Dedifferentiated amniotic fluid mesenchymal stem cell (primary cell): ENCODE measurements at regions not wholly inside any gene's neighbourhood (a gene's known extent, or its start where the extent isn't known, plus 50 kb on each side); places are given as distances from the start of the nearest gene placed in this dataset.
"Not testable (repeated sequence)": the region's sequence is repeated elsewhere in the genome, so short reads cannot be mapped to it uniquely, and the experiment has no call there.

ENCODE experiments used
- DNase-seq: peaks from one replicate; pipeline ENCODE4 v3.0.0-alpha.2; 2016; ENCODE audit errors: extremely low spot score

GRCh38 chr13:95388420-95389079 is 87.3 kb upstream of the ABCC4 start:
- no peak for DNase-seq

DNA sequence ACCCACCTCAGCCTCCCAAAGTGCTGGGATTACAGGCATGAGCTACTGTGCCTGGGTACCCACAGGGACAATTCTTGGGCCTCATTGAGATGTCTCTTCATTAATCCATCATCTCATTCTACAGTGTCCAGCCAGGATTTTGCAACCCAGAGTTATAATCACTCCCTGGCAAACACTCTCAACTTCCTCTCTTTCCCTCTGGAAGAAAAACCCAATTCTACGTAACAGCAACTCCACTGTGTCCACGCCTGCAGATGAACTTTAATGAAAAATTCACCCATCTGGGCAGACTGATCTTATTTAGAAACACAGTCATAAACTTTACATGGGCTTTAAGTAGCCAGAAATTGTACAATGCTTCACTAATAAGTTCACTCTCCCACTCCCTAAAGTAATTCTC is 90.1 kb upstream of the ABCC4 start:
- DNase-seq = no peak

DNA sequence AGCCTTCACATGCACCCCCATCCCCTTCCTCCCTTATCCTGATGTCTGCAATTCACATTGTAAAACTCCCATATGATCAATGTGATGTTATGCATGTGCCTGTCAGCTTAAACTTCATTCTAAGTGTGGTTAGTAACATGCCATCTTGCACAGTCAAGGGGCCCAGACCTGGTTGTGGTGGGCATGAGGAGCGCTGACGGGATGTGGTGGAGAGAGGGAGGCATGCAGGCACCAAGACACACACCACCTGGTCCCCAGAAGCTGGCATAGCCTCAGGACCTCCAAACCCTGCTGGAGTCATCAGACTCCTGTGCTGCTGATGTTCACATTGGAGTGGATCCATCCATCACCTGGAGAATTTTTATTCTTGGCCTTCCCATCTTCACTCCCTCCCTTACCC is 90.5 kb upstream of the ABCC4 start:
- no peak for DNase-seq

DNA sequence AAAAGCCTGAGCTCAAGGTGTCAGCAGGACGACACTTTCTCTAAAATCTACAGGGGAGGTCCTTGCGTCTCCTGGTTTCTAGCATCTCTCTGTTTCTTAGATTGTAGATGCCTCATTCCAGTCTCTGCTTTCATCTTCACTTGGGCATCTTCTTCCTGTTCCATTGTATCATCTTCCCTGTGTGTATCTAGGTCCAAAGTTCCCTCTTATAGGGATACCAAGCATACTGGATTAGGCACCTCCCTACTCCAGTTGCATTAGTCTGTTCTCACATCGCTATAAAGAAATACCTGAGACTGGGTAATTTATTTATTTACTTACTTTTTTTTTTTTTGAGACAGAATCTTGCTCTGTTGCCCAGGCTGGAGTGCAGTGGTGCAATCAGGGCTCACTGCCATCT is 91.3 kb upstream of the ABCC4 start:
- no peak for DNase-seq

DNA sequence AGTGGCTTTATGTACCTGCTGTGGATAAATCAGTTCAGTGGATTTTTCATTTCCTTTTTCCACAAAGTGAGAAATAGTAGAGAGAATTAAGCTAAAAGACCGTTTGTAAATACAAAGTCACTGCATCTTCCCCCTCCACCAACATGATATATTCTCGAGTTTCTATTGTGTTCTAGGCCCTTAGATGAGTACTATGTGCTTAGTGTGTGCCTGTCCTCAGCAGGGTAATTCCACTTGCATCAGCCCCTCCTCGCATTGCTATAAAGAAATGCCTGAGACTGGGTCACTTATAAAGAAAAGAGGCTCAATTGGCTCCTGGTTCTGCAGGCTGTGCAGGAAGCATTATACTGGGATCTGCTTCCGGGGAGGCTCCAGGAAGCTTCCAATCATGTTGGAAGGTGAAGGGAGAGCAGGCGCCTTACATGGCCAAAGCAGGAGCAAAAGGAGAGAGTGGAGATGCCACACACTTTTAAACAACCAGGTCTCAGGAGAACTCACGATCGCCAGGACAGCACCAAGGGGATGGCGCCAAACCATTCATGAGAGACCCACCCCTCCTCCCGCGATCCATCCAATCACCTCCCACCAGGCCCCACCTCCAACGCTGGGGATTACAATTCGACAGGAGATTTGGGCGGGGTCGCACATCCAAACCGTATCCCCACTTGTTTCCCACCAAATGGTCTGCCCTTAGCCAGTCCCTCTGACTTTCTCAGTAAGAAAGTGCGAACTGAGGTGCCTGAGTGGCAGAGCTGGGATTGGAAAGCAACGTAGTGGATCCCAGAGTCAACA is 102.3 kb upstream of the ABCC4 start:
- DNase-seq = no peak

GRCh38 chr13:95404141-95404882 is 103.1 kb upstream of the ABCC4 start:
- peak; percentile 61 for DNase-seq

- no peak for DNase-seq
Observed at GRCh38 chr13:95406176-95406575, 104.9 kb upstream of the ABCC4 start.

DNA sequence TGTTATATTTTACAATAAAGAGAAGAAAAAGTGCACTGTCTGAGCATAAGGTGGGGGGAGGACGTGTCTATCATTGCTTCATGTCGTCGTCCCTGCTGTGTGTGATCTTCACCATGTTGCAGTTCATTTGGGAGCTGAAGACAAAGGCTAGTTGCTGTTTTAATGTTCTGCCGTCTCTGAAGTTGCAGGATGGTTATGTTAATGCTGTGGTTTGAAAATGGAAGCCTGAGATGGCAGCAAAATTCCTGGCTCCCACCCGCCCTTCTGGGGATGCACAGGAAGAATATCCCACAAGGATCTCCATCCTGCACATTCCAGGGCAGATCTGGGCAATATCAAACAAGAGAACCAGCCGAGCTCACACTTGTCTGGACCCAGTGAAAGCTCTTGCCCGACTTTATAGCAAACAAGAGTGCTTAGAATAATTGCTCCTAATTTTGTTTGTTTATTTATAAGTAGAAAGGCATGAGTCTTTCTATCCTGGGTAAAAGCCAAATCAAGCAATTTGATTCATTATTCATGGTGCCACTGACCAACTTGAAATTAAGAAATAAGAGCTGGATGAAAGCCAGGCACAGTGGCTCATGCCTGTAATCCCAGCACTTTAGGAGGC is 110.3 kb upstream of the ABCC4 start:
- no peak for DNase-seq

GRCh38 chr13:95418946-95419345 is 117.7 kb upstream of the ABCC4 start:
- no peak for DNase-seq

DNA sequence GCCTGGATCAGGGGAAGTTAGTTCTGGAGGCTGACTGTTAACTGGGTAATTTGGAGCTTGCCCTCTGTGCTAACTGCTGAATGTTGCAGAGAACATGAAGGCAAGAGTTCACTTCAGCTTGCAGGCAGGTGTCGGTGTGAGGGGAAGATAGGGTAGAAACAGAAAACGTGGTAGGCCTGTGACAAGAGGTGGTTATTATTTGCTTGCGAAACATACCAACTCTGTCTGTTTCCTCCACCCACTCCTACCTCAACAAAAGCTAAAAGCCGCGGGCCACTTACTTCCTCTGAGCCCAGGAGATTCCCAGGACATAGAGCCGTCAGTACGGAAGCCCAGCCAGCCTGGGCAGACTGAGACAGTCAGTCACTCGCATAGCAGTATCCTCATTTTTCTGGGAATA is 119.2 kb upstream of the ABCC4 start:
- no peak for DNase-seq

- no peak for DNase-seq
Observed at GRCh38 chr13:95426631-95427030, 125.4 kb upstream of the ABCC4 start.

DNA sequence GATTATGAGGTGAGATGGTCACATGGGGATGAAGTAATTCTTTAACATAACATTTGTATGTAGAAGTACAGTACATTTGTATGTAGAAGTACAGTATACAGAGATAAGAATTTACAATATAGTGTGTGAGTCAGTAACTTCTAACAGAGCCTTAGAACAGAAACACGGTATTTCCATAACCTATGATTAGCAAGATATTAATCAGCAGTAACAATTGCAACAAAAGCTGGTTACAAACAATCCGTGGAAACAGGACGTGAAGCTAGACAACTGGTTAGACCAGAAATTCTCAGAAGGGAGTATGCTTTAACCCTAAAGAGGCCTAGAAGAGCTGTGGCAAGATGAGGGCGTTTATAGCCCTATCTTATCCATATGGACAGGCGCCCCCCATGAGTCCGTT is 122.0 kb upstream of the CLDN10 start:
- DNase-seq = not testable (repeated sequence)

GRCh38 chr13:95432141-95432540 is 120.4 kb upstream of the CLDN10 start:
- no peak for DNase-seq

DNA sequence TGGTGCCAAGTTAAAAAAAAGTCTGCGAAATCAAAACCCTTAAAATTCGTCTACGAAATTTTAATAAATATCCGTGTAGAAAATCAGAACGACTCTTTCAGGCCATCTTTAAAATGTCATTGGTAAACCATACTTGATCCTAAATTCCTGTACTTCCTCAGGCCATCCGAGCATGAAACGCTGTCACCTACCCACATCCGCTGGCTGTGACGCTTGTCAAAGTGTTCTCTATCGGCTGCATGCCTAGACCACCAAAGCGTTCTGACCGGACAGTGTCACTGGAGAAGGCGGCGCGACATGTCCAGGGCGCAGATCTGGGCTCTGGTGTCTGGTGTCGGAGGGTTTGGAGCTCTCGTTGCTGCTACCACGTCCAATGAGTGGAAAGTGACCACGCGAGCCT is 119.0 kb upstream of the CLDN10 start:
- no peak for DNase-seq

DNA sequence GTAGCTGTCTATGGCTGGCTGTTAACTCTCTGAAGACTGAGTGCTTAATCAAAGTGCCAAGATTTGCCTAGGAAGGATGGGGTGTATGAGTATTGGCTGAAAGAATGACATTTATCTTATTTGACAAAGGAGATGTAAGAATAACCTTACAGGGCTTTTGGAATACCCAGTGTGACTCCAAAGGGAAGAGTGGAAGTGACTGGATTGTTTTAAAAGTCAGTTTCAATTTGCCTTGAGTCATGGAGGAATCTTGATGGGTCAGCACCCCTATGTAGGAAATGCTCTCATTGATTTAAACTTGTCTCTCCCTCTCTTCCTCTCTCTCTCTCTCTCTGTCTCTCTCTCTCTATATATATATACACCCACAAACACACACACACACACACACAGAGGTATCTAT is 118.4 kb upstream of the CLDN10 start:
- no peak for DNase-seq

DNA sequence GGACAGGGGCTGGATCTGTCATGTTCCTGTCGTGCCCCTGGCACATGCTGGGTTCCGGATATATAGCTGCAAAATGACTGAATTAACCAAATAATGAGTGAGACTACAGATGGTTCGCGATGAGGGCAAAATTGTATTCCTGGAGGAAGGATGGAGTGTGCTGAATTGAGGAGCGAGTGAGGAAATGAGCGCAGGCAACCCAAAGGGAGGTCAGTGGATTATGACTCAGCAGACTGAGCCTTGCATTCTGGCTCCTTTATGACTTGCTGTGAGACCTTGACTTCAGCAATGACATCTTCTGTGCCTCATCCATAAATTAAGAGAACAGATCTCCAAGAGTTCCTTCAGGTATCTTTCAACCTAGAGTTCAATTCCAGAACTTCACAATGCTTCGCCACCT is 115.0 kb upstream of the CLDN10 start:
- DNase-seq = no peak

GRCh38 chr13:95438297-95438696 is 114.2 kb upstream of the CLDN10 start:
- DNase-seq = no peak

GRCh38 chr13:95440441-95441088 is 112.0 kb upstream of the CLDN10 start:
- no peak for DNase-seq

GRCh38 chr13:95441326-95441725 is 111.2 kb upstream of the CLDN10 start:
- DNase-seq = no peak

GRCh38 chr13:95444006-95444730 is 108.4 kb upstream of the CLDN10 start:
- no peak for DNase-seq

GRCh38 chr13:95445131-95445530 is 107.4 kb upstream of the CLDN10 start:
- no peak for DNase-seq
